NCI-H2196 treated with DMSO at 0.1 percent for 48 hours (cell line): ENCODE measurements at regions not wholly inside any gene's neighbourhood (a gene's known extent, or its start where the extent isn't known, plus 50 kb on each side); places are given as distances from the start of the nearest gene placed in this dataset.
"Not testable (repeated sequence)": the region's sequence is repeated elsewhere in the genome, so short reads cannot be mapped to it uniquely, and the experiment has no call there.

Experiments used
- DNase-seq: peaks from one replicate; lab custom pipeline; 2025; ENCODE audit not compliant: unreplicated experiment; lab: John Stamatoyannopoulos, UW

GRCh38 chr3:137295336-137295735 lies 337.6 kb downstream of the IL20RB start:
- no peak for DNase-seq

DNA sequence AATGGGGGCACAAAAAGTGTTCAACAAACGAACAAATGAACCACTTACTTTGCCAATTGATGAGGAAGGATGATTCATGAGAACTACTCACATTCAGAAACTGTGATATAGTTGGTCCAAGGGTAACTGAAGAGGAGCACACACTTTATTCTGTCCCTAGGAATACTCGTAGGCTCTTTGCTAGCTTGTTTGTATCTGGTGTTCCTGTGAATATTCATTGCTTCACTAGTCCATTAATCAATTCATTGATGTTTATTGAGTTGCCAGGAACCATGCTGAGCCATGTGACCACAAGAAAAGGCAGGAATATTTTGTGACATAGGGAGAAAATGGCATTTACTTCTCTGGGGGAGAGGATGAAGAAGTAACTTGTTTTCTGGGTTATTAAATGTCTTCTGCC lies 338.3 kb downstream of the IL20RB start:
- DNase-seq: no peak

DNA sequence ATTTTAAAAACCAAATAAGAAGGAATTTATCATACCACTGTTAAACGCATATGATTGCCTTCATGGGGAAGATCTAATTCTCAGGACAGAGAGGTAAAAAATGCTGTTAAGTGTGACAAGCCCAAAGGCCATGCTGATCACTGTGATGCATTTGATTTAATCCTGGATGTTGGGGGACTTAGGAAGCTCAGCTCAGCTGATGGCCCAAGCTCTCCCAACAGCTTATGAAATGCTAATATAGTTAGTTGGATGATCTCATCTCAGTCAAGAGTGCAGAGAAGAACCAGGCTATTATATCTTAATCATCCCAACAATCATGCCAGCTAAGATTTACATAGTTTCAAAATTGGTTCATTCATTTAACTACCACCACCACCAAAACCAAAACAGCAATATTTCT lies 340.0 kb downstream of the IL20RB start:
- no peak for DNase-seq

DNA sequence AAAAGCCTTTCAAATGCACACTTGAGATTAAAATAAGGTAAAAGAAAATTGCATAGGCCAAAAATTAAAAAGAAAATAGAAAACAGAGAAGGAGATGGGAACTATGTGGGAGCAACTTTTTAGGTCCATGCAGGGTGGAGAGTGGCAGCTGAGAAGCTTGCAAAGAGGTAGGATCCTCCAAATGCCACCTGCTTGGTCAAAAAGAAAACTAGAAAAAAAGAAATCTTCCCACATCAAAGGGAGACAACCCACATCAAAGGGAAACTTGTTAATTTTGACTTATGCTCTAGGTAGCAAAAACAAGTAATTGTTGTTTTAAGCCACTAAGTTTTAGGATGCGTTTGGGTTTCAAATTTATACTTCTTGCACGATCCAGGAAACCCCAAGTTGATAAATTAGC lies 342.9 kb downstream of the IL20RB start:
- no peak for DNase-seq

DNA sequence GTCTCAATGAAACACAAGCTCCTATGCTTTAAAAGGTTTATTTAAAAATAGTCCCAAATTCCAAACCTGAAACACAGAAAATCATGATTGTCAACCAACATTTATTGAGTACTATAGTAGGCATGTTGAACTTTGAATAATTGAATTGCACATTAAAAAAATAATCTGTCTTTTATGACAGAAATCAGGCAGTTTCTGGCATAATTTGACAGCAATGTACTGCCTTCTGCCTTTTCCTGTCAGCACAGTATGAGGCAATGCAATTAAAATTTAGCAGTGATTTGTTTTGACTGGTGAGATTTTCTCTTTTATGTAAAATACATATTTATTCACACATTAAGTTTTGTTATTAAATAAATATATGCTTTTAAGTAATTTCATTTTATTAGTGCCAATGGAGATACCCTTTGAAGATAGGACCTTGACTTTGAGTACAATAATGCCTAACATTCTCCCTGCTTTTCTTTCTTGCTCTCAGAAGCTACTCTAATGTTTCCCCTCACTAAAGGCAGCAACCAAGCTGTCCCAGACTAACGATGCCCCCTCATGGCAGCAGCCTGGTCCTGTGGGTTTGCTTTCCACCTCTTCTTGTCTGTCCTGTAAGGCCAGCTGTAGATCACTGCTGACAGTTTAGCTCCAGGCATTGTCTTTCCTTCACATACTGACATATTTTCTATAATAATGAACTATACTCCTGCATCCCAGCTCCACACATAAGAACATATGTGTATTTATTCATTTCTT lies 346.7 kb downstream of the IL20RB start:
- no peak for DNase-seq

- no peak for DNase-seq
These were observed 366.3 kb downstream of the IL20RB start for GRCh38 chr3:137324114-137324513.

DNA sequence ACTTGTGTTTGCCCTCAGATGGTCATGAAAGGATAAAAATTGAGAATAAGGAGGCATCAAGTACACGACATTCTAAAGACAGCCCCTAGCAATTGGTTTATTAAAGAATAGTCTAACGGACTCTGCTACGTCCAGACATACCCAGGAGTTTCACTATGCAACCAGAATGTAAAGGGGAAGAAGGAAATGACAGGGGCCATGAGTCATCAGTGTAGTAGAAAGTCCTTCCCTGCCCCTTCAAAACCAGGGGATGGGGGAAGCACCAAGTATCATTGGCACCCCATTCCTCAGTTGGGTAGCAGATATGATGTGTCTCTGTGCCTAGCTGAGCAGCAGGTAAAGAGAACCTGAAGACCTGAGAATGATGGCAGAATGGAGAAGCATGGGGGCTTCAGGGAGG lies 367.4 kb downstream of the IL20RB start:
- DNase-seq: no peak

- DNase-seq: no peak
These were observed 368.2 kb downstream of the IL20RB start for GRCh38 chr3:137325934-137326333.

GRCh38 chr3:137329594-137329993 lies 371.8 kb downstream of the IL20RB start:
- no peak for DNase-seq

GRCh38 chr3:137330246-137330645 lies 372.5 kb downstream of the IL20RB start:
- DNase-seq: no peak

- DNase-seq: no peak
These were observed 374.5 kb downstream of the IL20RB start for GRCh38 chr3:137332297-137332696.

DNA sequence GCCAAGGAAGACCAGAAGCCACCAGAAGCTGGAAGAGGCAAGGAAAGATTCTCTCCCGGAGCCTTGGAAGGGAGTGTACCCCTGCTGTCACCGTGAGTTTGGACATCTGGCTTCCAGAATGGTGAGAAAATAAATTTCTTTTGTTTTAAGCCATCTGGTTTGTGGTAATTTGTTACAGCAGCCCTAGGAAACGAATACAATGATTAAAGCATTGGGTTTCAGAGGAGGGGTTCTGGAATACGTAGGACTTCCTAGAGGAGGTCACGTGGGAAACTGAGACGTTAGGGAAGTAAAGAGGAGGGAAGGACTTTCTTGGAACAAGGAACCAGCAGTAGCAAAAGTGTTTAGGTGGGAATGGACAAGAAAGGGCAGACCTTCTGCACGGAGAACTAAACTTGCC lies 377.7 kb downstream of the IL20RB start:
- DNase-seq: no peak

GRCh38 chr3:137338400-137338799 lies 380.6 kb downstream of the IL20RB start:
- DNase-seq: not testable (repeated sequence)

DNA sequence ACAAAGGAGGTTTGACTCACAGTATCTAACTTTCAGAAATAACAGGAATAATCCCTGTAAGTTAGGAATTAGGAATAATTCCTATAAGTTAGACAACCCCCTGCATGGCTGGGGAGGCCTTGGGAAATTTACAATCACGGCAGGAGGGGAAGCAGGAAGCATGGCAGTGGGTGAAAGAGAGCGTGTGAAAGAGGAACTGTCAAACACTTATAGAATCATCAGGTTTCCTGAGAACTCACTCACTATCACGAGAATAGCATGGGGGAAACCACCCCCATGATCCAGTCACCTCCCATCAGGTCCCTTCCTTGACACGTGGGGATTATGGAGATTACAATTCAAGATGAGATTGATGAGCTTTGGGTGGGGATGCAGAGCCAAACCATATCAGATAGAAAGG lies 385.5 kb downstream of the IL20RB start:
- no peak for DNase-seq

GRCh38 chr3:137347132-137347531 lies 389.3 kb downstream of the IL20RB start:
- no peak for DNase-seq

GRCh38 chr3:137347817-137348368 lies 390.1 kb downstream of the IL20RB start:
- DNase-seq: no peak

GRCh38 chr3:137348936-137349335 lies 391.2 kb downstream of the IL20RB start:
- DNase-seq: no peak

DNA sequence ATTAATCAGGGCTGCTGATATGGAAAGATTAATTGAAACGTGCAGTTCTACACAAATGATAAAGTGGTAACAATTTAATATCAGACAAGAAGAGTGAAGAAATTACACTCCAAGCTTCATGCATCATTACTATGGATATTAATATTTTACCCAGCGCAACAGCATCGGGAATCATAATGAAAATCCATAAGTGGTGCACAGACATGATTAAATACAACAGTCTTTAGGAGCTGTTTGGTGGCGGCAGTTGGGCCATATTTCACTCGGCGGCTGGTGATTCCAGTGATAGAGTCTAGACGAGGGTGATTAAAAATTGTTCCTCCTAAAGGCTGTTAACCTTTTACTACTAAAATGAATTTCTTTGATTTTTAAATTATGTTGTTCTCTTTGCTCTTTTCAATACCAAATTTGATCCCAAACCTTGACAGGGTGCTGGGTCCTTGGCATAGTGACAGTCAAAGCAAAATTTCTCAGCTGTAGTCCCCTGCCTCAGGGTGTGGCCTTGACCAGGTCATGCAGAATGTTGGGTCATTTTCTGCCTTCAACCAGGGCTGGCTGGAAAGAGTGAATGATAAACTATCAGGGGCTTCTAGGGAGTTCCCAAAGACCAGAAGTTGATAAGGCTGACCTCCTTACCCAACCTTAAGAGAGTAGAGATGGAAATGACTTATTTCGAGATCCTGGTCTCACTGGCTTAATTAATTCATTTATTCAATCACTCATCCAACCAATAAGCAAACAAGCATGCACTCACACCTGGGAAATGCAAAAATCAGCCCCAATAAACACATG lies 392.0 kb downstream of the IL20RB start:
- no peak for DNase-seq

- no peak for DNase-seq
These were observed 402.9 kb downstream of the IL20RB start for GRCh38 chr3:137360531-137361201.

GRCh38 chr3:137382005-137382594 lies 382.0 kb upstream of the SOX14 start:
- DNase-seq: no peak

- DNase-seq: no peak
These were observed 378.2 kb upstream of the SOX14 start for GRCh38 chr3:137385922-137386321.
